ENCODE measurements at regions not wholly inside any gene's neighbourhood (a gene's known extent, or its start where the extent isn't known, plus 50 kb on each side); places are given as distances from the start of the nearest gene placed in this dataset.
A peak's percentile ranks its signal among the peaks of the same experiment; 100 is the strongest.
"Not testable (repeated sequence)": the region's sequence is repeated elsewhere in the genome, so short reads cannot be mapped to it uniquely, and the experiment has no call there.

GRCh38 chr7:35910621-35911020 lies 109.8 kb downstream of the SEPTIN7 start:
- not testable (repeated sequence) for H3K27me3 Mint-ChIP-seq; H3K27me3 ChIP-seq (ENCODE audit: insufficient read depth, low read length, poor library complexity, severe bottlenecking)

GRCh38 chr7:35913350-35913749 lies 112.5 kb downstream of the SEPTIN7 start:
- H3K4me3 ChIP-seq (ENCODE audit: low read length); H3K27me3 Mint-ChIP-seq; DNase-seq; POLR2A ChIA-PET; H3K4me1 ChIP-seq (ENCODE audit: insufficient read depth, low read length); H3K9me3 ChIP-seq (ENCODE audit: low read length); H3K4me1 Mint-ChIP-seq; CTCF ChIA-PET; H3K27me3 ChIP-seq (ENCODE audit: insufficient read depth, low read length, poor library complexity, severe bottlenecking); H3K4me3 Mint-ChIP-seq; H3K36me3 ChIP-seq (ENCODE audit: insufficient read depth, low read length); H3K27ac ChIP-seq (ENCODE audit: low read depth, low read length); H3K9me3 Mint-ChIP-seq: not testable (repeated sequence)
- peak overlapping the region in 3 of 8 donors; percentile 26 to 87 (median 54) for H3K27ac Mint-ChIP-seq
- peaks cover 11 to 25% (median 17%) of the 10 kb centered on the region in 3 donors for H3K36me3 Mint-ChIP-seq

More at GRCh38 chr7:35910621-35911020, 109.8 kb downstream of the SEPTIN7 start:
- H3K4me1 ChIP-seq (ENCODE audit: insufficient read depth, low read length); H3K9me3 ChIP-seq (ENCODE audit: low read length); H3K4me1 Mint-ChIP-seq; H3K4me3 ChIP-seq (ENCODE audit: low read length); POLR2A ChIA-PET; H3K9me3 Mint-ChIP-seq; H3K27ac Mint-ChIP-seq; H3K27ac ChIP-seq (ENCODE audit: low read depth, low read length); H3K4me3 Mint-ChIP-seq; H3K36me3 ChIP-seq (ENCODE audit: insufficient read depth, low read length); DNase-seq: not testable (repeated sequence)
- CTCF ChIA-PET = interaction anchor here (0.7 to 2.2 kb wide), 3 partner anchors 201 to 485 kb away, joined by 3 to 8 read pairs (median 3); partner anchors contain the start of gene HERPUD2
- peaks cover 11 to 26% (median 17%) of the 10 kb centered on the region in 3 donors for H3K36me3 Mint-ChIP-seq

GRCh38 chr7:35914214-35914613 lies 113.4 kb downstream of the SEPTIN7 start:
- H3K9me3 ChIP-seq (ENCODE audit: low read length); H3K4me3 ChIP-seq (ENCODE audit: low read length); POLR2A ChIA-PET; H3K4me1 ChIP-seq (ENCODE audit: insufficient read depth, low read length); H3K9me3 Mint-ChIP-seq; DNase-seq; H3K4me1 Mint-ChIP-seq; H3K27ac ChIP-seq (ENCODE audit: low read depth, low read length); H3K27ac Mint-ChIP-seq; CTCF ChIA-PET; H3K27me3 Mint-ChIP-seq; H3K36me3 ChIP-seq (ENCODE audit: insufficient read depth, low read length); H3K4me3 Mint-ChIP-seq; H3K27me3 ChIP-seq (ENCODE audit: insufficient read depth, low read length, poor library complexity, severe bottlenecking): not testable (repeated sequence)
- H3K36me3 Mint-ChIP-seq = peaks cover 11 to 28% (median 18%) of the 10 kb centered on the region in 3 donors

- H3K4me1 Mint-ChIP-seq; POLR2A ChIA-PET; H3K36me3 ChIP-seq (ENCODE audit: insufficient read depth, low read length); DNase-seq; H3K27me3 ChIP-seq (ENCODE audit: insufficient read depth, low read length, poor library complexity, severe bottlenecking); H3K4me3 ChIP-seq (ENCODE audit: low read length); H3K27me3 Mint-ChIP-seq; H3K27ac ChIP-seq (ENCODE audit: low read depth, low read length); H3K4me1 ChIP-seq (ENCODE audit: insufficient read depth, low read length); H3K9me3 Mint-ChIP-seq; H3K4me3 Mint-ChIP-seq; H3K9me3 ChIP-seq (ENCODE audit: low read length): not testable (repeated sequence)
- H3K27ac Mint-ChIP-seq = peak overlapping the region in 1 of 8 donors; percentile 36
- peaks cover 11 to 30% (median 18%) of the 10 kb centered on the region in 3 donors for H3K36me3 Mint-ChIP-seq
- CTCF ChIA-PET = interaction anchor here (1.1 kb wide), 2 partner anchors 70 to 372 kb away, joined by 3 to 4 read pairs; no protein-coding TSS in a partner anchor
Observed at GRCh38 chr7:35915247-35915955, 114.5 kb downstream of the SEPTIN7 start.

- POLR2A ChIA-PET; H3K4me3 ChIP-seq (ENCODE audit: low read length); H3K27ac ChIP-seq (ENCODE audit: low read depth, low read length); H3K27ac Mint-ChIP-seq; H3K4me3 Mint-ChIP-seq; H3K27me3 Mint-ChIP-seq; H3K36me3 ChIP-seq (ENCODE audit: insufficient read depth, low read length); H3K27me3 ChIP-seq (ENCODE audit: insufficient read depth, low read length, poor library complexity, severe bottlenecking); H3K4me1 Mint-ChIP-seq; H3K9me3 Mint-ChIP-seq; DNase-seq; CTCF ChIA-PET; H3K9me3 ChIP-seq (ENCODE audit: low read length); H3K4me1 ChIP-seq (ENCODE audit: insufficient read depth, low read length): not testable (repeated sequence)
- peaks cover 5 to 18% (median 7%) of the 10 kb centered on the region in 3 donors for H3K36me3 Mint-ChIP-seq
Observed at GRCh38 chr7:35918217-35918616, 117.4 kb downstream of the SEPTIN7 start.

- H3K4me3 Mint-ChIP-seq; H3K36me3 ChIP-seq (ENCODE audit: insufficient read depth, low read length); H3K27me3 ChIP-seq (ENCODE audit: insufficient read depth, low read length, poor library complexity, severe bottlenecking); H3K9me3 Mint-ChIP-seq; H3K4me1 ChIP-seq (ENCODE audit: insufficient read depth, low read length); H3K27me3 Mint-ChIP-seq; H3K27ac ChIP-seq (ENCODE audit: low read depth, low read length); DNase-seq; H3K9me3 ChIP-seq (ENCODE audit: low read length); H3K4me1 Mint-ChIP-seq; CTCF ChIA-PET; POLR2A ChIA-PET; H3K4me3 ChIP-seq (ENCODE audit: low read length): not testable (repeated sequence)
- H3K36me3 Mint-ChIP-seq = peaks cover 0 to 16% (median 3%) of the 10 kb centered on the region in 3 donors
- H3K27ac Mint-ChIP-seq = peak overlapping the region in 1 of 8 donors; percentile 33
Observed at GRCh38 chr7:35919607-35920006, 118.8 kb downstream of the SEPTIN7 start.

- H3K27me3 Mint-ChIP-seq; POLR2A ChIA-PET; H3K9me3 Mint-ChIP-seq; H3K36me3 ChIP-seq (ENCODE audit: insufficient read depth, low read length); CTCF ChIA-PET; H3K4me1 ChIP-seq (ENCODE audit: insufficient read depth, low read length); H3K4me1 Mint-ChIP-seq; H3K27me3 ChIP-seq (ENCODE audit: insufficient read depth, low read length, poor library complexity, severe bottlenecking); H3K9me3 ChIP-seq (ENCODE audit: low read length); H3K27ac ChIP-seq (ENCODE audit: low read depth, low read length); H3K4me3 Mint-ChIP-seq; H3K4me3 ChIP-seq (ENCODE audit: low read length); DNase-seq: not testable (repeated sequence)
- Mint-ChIP-seq H3K27ac (peak overlapping the region in 1 of 8 donors; percentile 60), H3K36me3 (peaks cover 0 to 15% (median 3%) of the 10 kb centered on the region in 3 donors)
Observed at GRCh38 chr7:35921338-35921737, 120.5 kb downstream of the SEPTIN7 start.

GRCh38 chr7:35924668-35925067 lies 123.8 kb downstream of the SEPTIN7 start:
- H3K36me3 Mint-ChIP-seq; POLR2A ChIA-PET; H3K27me3 Mint-ChIP-seq; H3K27me3 ChIP-seq (ENCODE audit: insufficient read depth, low read length, poor library complexity, severe bottlenecking); H3K9me3 Mint-ChIP-seq; DNase-seq; H3K9me3 ChIP-seq (ENCODE audit: low read length); H3K4me1 Mint-ChIP-seq; CTCF ChIA-PET; H3K4me3 Mint-ChIP-seq; H3K36me3 ChIP-seq (ENCODE audit: insufficient read depth, low read length); H3K27ac ChIP-seq (ENCODE audit: low read depth, low read length); H3K4me3 ChIP-seq (ENCODE audit: low read length); H3K4me1 ChIP-seq (ENCODE audit: insufficient read depth, low read length): not testable (repeated sequence)
- H3K27ac Mint-ChIP-seq = peak overlapping the region in 1 of 8 donors; percentile 32

GRCh38 chr7:35926966-35927365 lies 126.1 kb downstream of the SEPTIN7 start:
- H3K36me3 Mint-ChIP-seq; H3K9me3 ChIP-seq (ENCODE audit: low read length); H3K9me3 Mint-ChIP-seq; H3K27me3 Mint-ChIP-seq; CTCF ChIA-PET; H3K4me3 Mint-ChIP-seq; H3K4me3 ChIP-seq (ENCODE audit: low read length); H3K4me1 Mint-ChIP-seq; H3K27ac ChIP-seq (ENCODE audit: low read depth, low read length); POLR2A ChIA-PET; H3K27me3 ChIP-seq (ENCODE audit: insufficient read depth, low read length, poor library complexity, severe bottlenecking); H3K4me1 ChIP-seq (ENCODE audit: insufficient read depth, low read length); H3K27ac Mint-ChIP-seq; DNase-seq; H3K36me3 ChIP-seq (ENCODE audit: insufficient read depth, low read length): not testable (repeated sequence)
